Nephron (organoid): ENCODE measurements at regions not wholly inside any gene's neighbourhood (a gene's known extent, or its start where the extent isn't known, plus 50 kb on each side); places are given as distances from the start of the nearest gene placed in this dataset.

Experiments
- H3K27ac Mint-ChIP-seq, 3 experiments: 2 replicates each; pipeline ENCODE4 v1.8.0; 2020; ENCODE audit warnings: mixed read lengths in 3 of 3, mild to moderate bottlenecking in 2 of 3, moderate library complexity in 1 of 3
- H3K27me3 Mint-ChIP-seq: 2 replicates; pipeline ENCODE4 v1.8.0; 2021; ENCODE audit warnings: low read depth, mild to moderate bottlenecking, moderate library complexity, mixed read lengths
- H3K36me3 Mint-ChIP-seq: 2 replicates; pipeline ENCODE4 v1.8.0; 2020; ENCODE audit warnings: low read depth, mixed read lengths
- H3K4me1 Mint-ChIP-seq: 2 replicates; pipeline ENCODE4 v1.8.0; 2020; ENCODE audit warnings: mixed read lengths
- H3K4me3 Mint-ChIP-seq, 3 experiments: 2 replicates each; pipeline ENCODE4 v1.8.0; 2020; ENCODE audit warnings: mild to moderate bottlenecking in 3 of 3, mixed read lengths in 3 of 3, moderate library complexity in 2 of 3
- H3K9me3 Mint-ChIP-seq: 2 replicates; pipeline ENCODE4 v1.8.0; 2020; ENCODE audit warnings: mixed read lengths
- CTCF ChIP-seq, 3 experiments: fragments of 200-600 bp; sonication (generic); IDR thresholded peaks; one replicate each; pipeline ENCODE4 v1.5.0; 2021; ENCODE audit warnings: antibody characterized with exemption in 3 of 3; ENCODE audit not compliant: unreplicated experiment in 3 of 3

GRCh38 chr5:136430081-136430480 is 64.7 kb upstream of the TRPC7 start:
- no peak for TF ChIP-seq CTCF (IDR thresholded peaks at IDR 0.05; ENCODE audit: unreplicated experiment in 3 of 3)
- Mint-ChIP-seq H3K27ac (no peak overlapping the region), H3K36me3 (no peaks in the 10 kb centered on the region), H3K9me3 (no peaks in the 10 kb centered on the region), H3K4me1 (peaks cover 14% of the 10 kb centered on the region), H3K27me3 (peaks cover 22% of the 10 kb centered on the region), H3K4me3 (no peak overlapping the region)

GRCh38 chr5:136427426-136427825 is 62.1 kb upstream of the TRPC7 start:
- peak overlapping the region in 1 of 3 experiments; percentile 3 for H3K27ac Mint-ChIP-seq
- H3K27me3 Mint-ChIP-seq, result peaks cover 17% of the 10 kb centered on the region
- H3K4me3 Mint-ChIP-seq, result no peak overlapping the region
- H3K36me3 Mint-ChIP-seq, result no peaks in the 10 kb centered on the region
- H3K9me3 Mint-ChIP-seq, result no peaks in the 10 kb centered on the region
- TF ChIP-seq CTCF (IDR thresholded peaks at IDR 0.05; ENCODE audit: unreplicated experiment in 3 of 3), result no peak
- peaks cover 25% of the 10 kb centered on the region for H3K4me1 Mint-ChIP-seq

GRCh38 chr5:136425921-136426320 is 60.6 kb upstream of the TRPC7 start:
- Mint-ChIP-seq H3K27ac (peak overlapping the region; percentile 93 to 95 (median 94)), H3K4me3 (no peak overlapping the region), H3K4me1 (peaks cover 31% of the 10 kb centered on the region), H3K36me3 (no peaks in the 10 kb centered on the region), H3K27me3 (peaks cover 12% of the 10 kb centered on the region), H3K9me3 (no peaks in the 10 kb centered on the region)
- TF ChIP-seq CTCF (IDR thresholded peaks at IDR 0.05; ENCODE audit: unreplicated experiment in 3 of 3), result no peak

- Mint-ChIP-seq H3K27ac (peak overlapping the region; percentile 93 to 95 (median 94)), H3K27me3 (peaks cover 13% of the 10 kb centered on the region), H3K4me3 (peak overlapping the region in 1 of 3 experiments; percentile 37), H3K4me1 (peaks cover 40% of the 10 kb centered on the region), H3K36me3 (no peaks in the 10 kb centered on the region), H3K9me3 (no peaks in the 10 kb centered on the region)
- peak; percentile 77 to 88 (median 84) for TF ChIP-seq CTCF (IDR thresholded peaks at IDR 0.05; ENCODE audit: unreplicated experiment in 3 of 3)
Measured at GRCh38 chr5:136424835-136425584, 59.7 kb upstream of the TRPC7 start.

- Mint-ChIP-seq H3K27ac (peak overlapping the region; percentile 62 to 95 (median 93)), H3K4me3 (no peak overlapping the region), H3K36me3 (no peaks in the 10 kb centered on the region), H3K4me1 (peaks cover 45% of the 10 kb centered on the region), H3K27me3 (peaks cover 11% of the 10 kb centered on the region), H3K9me3 (no peaks in the 10 kb centered on the region)
- TF ChIP-seq CTCF (IDR thresholded peaks at IDR 0.05; ENCODE audit: unreplicated experiment in 3 of 3), result no peak
Measured at GRCh38 chr5:136423944-136424606, 58.7 kb upstream of the TRPC7 start.
